Activated CD8-positive, alpha-beta memory T cell treated with anti-CD3 and anti-CD28 coated beads, Interleukin-2, amount 10 ng/mL, durations not matched to agents 7 days and 5 days (primary cell): ENCODE measurements at regions not wholly inside any gene's neighbourhood (a gene's known extent, or its start where the extent isn't known, plus 50 kb on each side); places are given as distances from the start of the nearest gene placed in this dataset.
A peak's percentile ranks its signal among the peaks of the same experiment; 100 is the strongest.
"Not testable (repeated sequence)": the region's sequence is repeated elsewhere in the genome, so short reads cannot be mapped to it uniquely, and the experiment has no call there.

Experiments
- ATAC-seq: fragments of 150-1000 bp; cut with Tn5 transposase; one replicate; pipeline ENCODE4 v1.10.0; 2021; ENCODE audit warnings: moderate library complexity
- CTCF ChIA-PET: fragments of 350-600 bp; sonication (Branson Sonifier 250); formaldehyde crosslinking; loops from one replicate; lab custom pipeline; 2021; ENCODE audit warnings: antibody characterized with exemption; lab: Charles Lee
- DNase-seq: peaks from one replicate; pipeline ENCODE4 v3.0.0-alpha.2; 2020
- H3K27ac Mint-ChIP-seq: one replicate; pipeline ENCODE4 v1.8.0; 2021; ENCODE audit warnings: mild to moderate bottlenecking, mixed read lengths
- H3K27me3 Mint-ChIP-seq: one replicate; pipeline ENCODE4 v1.8.0; 2021; ENCODE audit warnings: mixed read lengths
- H3K36me3 Mint-ChIP-seq: one replicate; pipeline ENCODE4 v1.8.0; 2021; ENCODE audit warnings: mild to moderate bottlenecking, mixed read lengths
- H3K4me1 Mint-ChIP-seq: one replicate; pipeline ENCODE4 v1.8.0; 2021; ENCODE audit warnings: mixed read lengths
- H3K4me3 Mint-ChIP-seq: one replicate; pipeline ENCODE4 v1.8.0; 2021; ENCODE audit warnings: mild to moderate bottlenecking, moderate library complexity, mixed read lengths
- H3K9me3 Mint-ChIP-seq: one replicate; pipeline ENCODE4 v1.8.0; 2022; ENCODE audit warnings: low read depth, mixed read lengths

GRCh38 chr7:159212226-159212625 lies 67.6 kb upstream of the VIPR2 start:
- no peak overlapping the region for H3K4me3 Mint-ChIP-seq
- H3K4me1 Mint-ChIP-seq: no peaks in the 10 kb centered on the region
- no peaks in the 10 kb centered on the region for H3K9me3 Mint-ChIP-seq
- H3K27ac Mint-ChIP-seq: no peak overlapping the region
- no peaks in the 10 kb centered on the region for H3K36me3 Mint-ChIP-seq
- no peaks in the 10 kb centered on the region for H3K27me3 Mint-ChIP-seq
- ATAC-seq (no peak), DNase-seq (no peak)
- CTCF ChIA-PET: no interaction called here

DNA sequence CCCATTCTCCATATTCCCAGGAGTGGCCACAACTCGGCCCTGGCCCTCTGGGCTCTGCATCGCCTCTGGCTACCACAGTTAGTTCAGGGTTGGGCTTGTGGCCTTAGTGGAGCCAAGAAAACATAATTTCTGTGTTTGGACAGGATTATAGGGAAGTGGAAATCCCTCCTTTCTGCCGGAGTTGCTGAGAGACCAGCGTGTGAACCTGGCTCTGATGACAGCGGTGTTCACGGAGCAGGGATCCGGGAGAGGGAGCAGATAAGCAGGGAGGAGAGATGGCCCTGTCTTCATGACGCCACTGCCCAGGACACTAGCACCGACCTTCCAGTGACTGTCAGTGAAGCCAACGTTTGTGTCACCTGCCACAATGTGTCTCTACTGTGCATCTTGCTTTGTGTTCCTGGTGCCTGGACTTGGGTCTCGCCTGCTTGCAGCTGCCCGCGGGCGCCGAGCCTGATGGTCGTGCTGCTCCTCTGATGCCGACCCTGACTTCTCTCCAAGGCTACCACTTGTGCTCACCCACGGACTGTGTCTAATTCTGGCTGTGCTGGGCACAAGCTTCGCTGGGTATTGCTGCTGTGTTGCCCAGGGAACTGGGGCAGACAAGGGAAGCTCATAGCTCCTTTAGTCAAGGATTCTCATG lies 67.0 kb upstream of the VIPR2 start:
- no peaks in the 10 kb centered on the region for H3K4me1 Mint-ChIP-seq
- no peak for DNase-seq
- no peaks in the 10 kb centered on the region for H3K9me3 Mint-ChIP-seq
- no peak overlapping the region for H3K4me3 Mint-ChIP-seq
- H3K36me3 Mint-ChIP-seq: no peaks in the 10 kb centered on the region
- H3K27me3 Mint-ChIP-seq: no peaks in the 10 kb centered on the region
- no peak for ATAC-seq
- CTCF ChIA-PET: no interaction called here
- no peak overlapping the region for H3K27ac Mint-ChIP-seq

DNA sequence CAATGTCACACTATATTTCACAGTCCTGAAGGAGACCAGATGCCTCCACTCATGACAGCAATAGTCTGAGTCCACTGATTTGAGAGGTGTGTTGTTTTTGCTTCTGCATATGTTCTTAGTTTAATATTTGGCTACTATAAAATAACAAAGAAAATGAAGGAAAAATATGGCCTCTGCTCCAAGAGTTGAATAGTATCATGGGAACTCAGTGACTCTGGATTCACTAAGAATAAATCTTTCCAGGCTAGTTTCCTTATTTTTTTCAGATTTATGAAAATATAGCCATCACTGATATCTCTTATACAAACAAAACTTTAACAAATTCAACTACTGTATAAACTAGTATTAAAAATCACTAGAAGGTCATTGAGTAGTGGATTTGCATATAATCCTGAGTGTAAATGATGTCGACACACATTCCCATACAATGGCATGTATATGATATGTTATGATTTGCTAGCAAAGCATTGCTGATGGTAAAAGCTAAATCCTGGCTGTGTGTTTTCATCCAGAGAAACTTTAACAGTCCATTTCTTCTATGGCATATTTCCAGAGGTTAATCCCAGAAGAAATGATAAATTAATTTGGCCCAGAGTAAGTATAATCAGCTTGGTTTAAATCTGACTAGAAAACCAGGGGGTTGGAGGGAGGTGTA lies 66.0 kb upstream of the VIPR2 start:
- H3K36me3 Mint-ChIP-seq: no peaks in the 10 kb centered on the region
- DNase-seq (no peak), ATAC-seq (no peak)
- no peak overlapping the region for H3K4me3 Mint-ChIP-seq
- CTCF ChIA-PET: no interaction called here
- H3K27me3 Mint-ChIP-seq: no peaks in the 10 kb centered on the region
- H3K9me3 Mint-ChIP-seq: no peaks in the 10 kb centered on the region
- no peaks in the 10 kb centered on the region for H3K4me1 Mint-ChIP-seq
- H3K27ac Mint-ChIP-seq: no peak overlapping the region

GRCh38 chr7:159209429-159209828 lies 64.8 kb upstream of the VIPR2 start:
- ATAC-seq (no peak), DNase-seq (no peak)
- Mint-ChIP-seq H3K27me3 (no peaks in the 10 kb centered on the region), H3K9me3 (no peaks in the 10 kb centered on the region), H3K4me1 (no peaks in the 10 kb centered on the region), H3K27ac (no peak overlapping the region), H3K36me3 (no peaks in the 10 kb centered on the region), H3K4me3 (no peak overlapping the region)
- CTCF ChIA-PET: no interaction called here

- Mint-ChIP-seq H3K27me3 (no peaks in the 10 kb centered on the region), H3K4me3 (no peak overlapping the region), H3K9me3 (no peaks in the 10 kb centered on the region), H3K27ac (no peak overlapping the region), H3K4me1 (no peaks in the 10 kb centered on the region), H3K36me3 (no peaks in the 10 kb centered on the region)
- no peak for DNase-seq
- ATAC-seq: no peak
- CTCF ChIA-PET: no interaction called here
Observed at GRCh38 chr7:159207951-159208350, 63.3 kb upstream of the VIPR2 start.

- Mint-ChIP-seq H3K27me3 (no peaks in the 10 kb centered on the region), H3K4me1 (no peaks in the 10 kb centered on the region), H3K4me3 (no peak overlapping the region), H3K27ac (no peak overlapping the region), H3K36me3 (no peaks in the 10 kb centered on the region), H3K9me3 (no peaks in the 10 kb centered on the region)
- DNase-seq (no peak), ATAC-seq (no peak)
- CTCF ChIA-PET: no interaction called here
Observed at GRCh38 chr7:159207393-159207792, 62.7 kb upstream of the VIPR2 start.

DNA sequence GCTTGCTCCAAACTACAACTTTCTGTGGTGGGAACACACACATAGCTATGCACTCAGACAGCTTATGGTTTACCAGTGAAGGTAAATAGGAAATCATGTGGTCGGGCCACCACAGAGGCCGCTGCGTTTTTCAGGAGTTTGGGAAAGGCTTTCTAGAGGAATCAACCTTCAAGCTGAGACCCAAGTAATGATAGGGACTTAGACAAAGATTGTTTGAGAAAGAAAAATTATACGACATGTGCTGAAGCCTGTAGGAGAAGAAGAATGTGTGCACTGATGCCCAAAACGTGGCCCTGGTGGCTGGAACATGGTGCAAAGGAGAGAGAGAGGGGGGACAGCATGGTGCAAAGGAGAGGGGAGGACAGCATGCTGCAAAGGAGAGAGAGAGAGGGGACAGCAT lies 61.2 kb upstream of the VIPR2 start:
- Mint-ChIP-seq H3K36me3 (no peaks in the 10 kb centered on the region), H3K4me3 (no peak overlapping the region), H3K27ac (no peak overlapping the region), H3K4me1 (no peaks in the 10 kb centered on the region), H3K27me3 (no peaks in the 10 kb centered on the region), H3K9me3 (no peaks in the 10 kb centered on the region)
- no peak for ATAC-seq
- CTCF ChIA-PET: no interaction called here
- no peak for DNase-seq

- Mint-ChIP-seq H3K27me3 (no peaks in the 10 kb centered on the region), H3K27ac (no peak overlapping the region), H3K9me3 (no peaks in the 10 kb centered on the region), H3K36me3 (no peaks in the 10 kb centered on the region), H3K4me3 (no peak overlapping the region), H3K4me1 (no peaks in the 10 kb centered on the region)
- DNase-seq: no peak
- CTCF ChIA-PET: no interaction called here
- ATAC-seq: no peak
Observed at GRCh38 chr7:159204664-159205063, 60.0 kb upstream of the VIPR2 start.

GRCh38 chr7:159203253-159203652 lies 58.6 kb upstream of the VIPR2 start:
- DNase-seq, H3K36me3 Mint-ChIP-seq, H3K4me1 Mint-ChIP-seq, H3K27me3 Mint-ChIP-seq, H3K4me3 Mint-ChIP-seq, H3K27ac Mint-ChIP-seq, ATAC-seq, CTCF ChIA-PET, H3K9me3 Mint-ChIP-seq: not testable (repeated sequence)

GRCh38 chr7:159201722-159202330 lies 57.2 kb upstream of the VIPR2 start:
- Mint-ChIP-seq H3K27me3 (no peaks in the 10 kb centered on the region), H3K4me3 (no peak overlapping the region), H3K36me3 (no peaks in the 10 kb centered on the region), H3K4me1 (peaks cover 12% of the 10 kb centered on the region), H3K9me3 (no peaks in the 10 kb centered on the region), H3K27ac (no peak overlapping the region)
- CTCF ChIA-PET: no interaction called here
- no peak for DNase-seq
- ATAC-seq: no peak

DNA sequence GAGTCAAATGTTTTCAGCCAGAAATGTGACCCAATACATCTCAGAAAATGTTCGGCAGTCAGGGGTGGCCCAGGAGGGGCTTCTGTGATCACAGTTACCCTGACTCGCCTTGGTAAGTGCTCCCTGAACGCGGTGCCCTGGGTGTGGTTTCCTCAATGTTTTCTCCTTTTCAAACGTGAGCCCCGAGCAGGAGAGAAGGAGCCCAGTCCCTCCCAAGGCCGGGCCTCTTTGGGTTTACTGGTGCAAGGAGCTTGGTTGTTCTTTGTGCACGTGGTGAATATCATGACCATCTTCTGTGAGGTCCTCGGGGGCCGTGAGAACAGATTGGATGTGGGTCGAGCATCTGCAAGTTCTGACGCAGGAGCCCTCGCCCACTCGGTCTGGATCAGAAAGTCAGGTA lies 55.8 kb upstream of the VIPR2 start:
- no peaks in the 10 kb centered on the region for H3K9me3 Mint-ChIP-seq
- DNase-seq (no peak), ATAC-seq (no peak)
- no peaks in the 10 kb centered on the region for H3K27me3 Mint-ChIP-seq
- H3K4me1 Mint-ChIP-seq: peaks cover 23% of the 10 kb centered on the region
- H3K36me3 Mint-ChIP-seq: no peaks in the 10 kb centered on the region
- CTCF ChIA-PET: no interaction called here
- H3K4me3 Mint-ChIP-seq: no peak overlapping the region
- no peak overlapping the region for H3K27ac Mint-ChIP-seq

DNA sequence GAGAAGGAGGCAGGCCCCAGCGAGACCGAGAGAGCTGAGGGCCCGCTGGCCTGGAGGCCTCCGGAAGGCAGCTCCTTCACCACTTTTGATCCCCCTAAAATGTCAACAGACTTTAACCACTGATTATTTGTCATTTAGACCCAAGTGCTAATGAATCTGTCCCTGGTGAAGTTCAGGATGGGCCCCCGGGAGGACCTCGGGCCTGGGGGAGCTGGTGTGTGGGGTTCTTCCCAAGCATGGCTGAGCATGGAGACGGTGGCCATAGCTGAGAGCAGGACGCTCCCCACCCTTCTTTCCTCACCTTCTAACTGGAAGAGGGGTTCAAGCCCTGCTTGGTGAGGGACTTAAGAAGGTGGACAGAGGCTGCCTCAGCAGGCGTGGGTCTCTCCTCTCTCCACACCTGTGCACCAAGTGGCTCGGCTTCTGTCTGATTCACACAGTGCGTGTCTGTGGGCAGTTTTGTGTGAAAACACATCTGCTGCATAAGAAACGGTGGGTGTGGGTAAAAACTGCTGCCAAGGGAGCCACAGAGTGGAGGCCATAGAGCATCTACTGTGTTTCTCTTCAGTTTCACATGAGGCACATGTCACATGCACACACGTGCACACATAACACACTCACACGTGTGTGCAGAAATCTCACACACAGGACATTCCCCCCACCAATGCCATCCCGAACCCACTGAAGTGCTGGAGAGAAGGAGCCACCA lies 53.5 kb upstream of the VIPR2 start:
- Mint-ChIP-seq H3K4me3 (no peak overlapping the region), H3K27ac (peak overlapping the region; percentile 62), H3K27me3 (no peaks in the 10 kb centered on the region), H3K36me3 (no peaks in the 10 kb centered on the region), H3K9me3 (no peaks in the 10 kb centered on the region), H3K4me1 (peaks cover 28% of the 10 kb centered on the region)
- ATAC-seq (no peak), DNase-seq (no peak)
- CTCF ChIA-PET: no interaction called here

DNA sequence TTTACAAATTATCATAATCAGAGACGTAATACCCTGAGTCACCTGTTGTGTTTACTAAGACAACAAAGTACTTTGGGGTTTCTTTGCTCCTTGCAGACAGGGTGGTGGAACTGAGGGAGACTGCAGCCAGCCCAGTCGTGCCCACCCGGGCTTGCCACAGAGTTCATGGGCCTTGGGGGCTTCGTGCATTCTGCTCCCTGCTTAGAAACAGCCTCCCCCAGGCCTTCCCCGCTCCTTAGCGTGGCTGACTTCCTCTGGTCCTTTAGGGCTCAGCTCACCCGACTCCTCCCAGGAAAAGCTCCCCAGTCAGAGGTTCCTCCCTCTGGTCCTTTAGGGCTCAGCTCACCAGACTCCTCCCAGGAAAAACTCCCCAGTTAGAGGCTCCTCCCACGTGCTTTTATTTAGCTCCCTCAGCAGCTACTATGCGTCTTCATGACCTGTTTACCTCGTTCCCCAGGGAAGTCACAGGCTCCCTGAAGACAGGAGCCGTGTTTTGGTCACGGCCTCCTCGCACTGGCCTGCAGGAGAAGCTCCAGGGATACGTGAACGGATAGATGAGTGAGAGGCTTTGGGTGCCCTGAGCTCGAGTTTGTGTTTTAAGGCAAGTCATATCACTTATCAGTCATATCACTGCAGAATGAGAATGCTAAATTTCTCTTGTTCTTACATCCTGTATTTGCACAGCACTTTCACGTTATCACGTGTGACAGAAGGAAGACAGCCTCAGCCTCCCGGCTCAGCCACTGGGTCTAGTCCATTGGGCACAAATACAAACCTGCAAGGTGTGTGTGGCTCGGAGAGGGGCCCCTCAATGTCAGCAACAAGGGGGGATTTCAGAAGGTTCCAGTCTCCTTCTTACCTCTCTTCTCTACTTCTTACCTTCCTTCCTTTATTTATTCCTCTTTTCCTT lies 52.7 kb upstream of the VIPR2 start:
- peaks cover 28% of the 10 kb centered on the region for H3K4me1 Mint-ChIP-seq
- H3K4me3 Mint-ChIP-seq: peak overlapping the region; percentile 28
- H3K27ac Mint-ChIP-seq: peak overlapping the region; percentile 80
- no peaks in the 10 kb centered on the region for H3K9me3 Mint-ChIP-seq
- H3K36me3 Mint-ChIP-seq: no peaks in the 10 kb centered on the region
- ATAC-seq (peak; percentile 81), DNase-seq (peak; percentile 58)
- no peaks in the 10 kb centered on the region for H3K27me3 Mint-ChIP-seq
- CTCF ChIA-PET: no interaction called here
